ENCODE measurements at regions not wholly inside any gene's neighbourhood (a gene's known extent, or its start where the extent isn't known, plus 50 kb on each side); places are given as distances from the start of the nearest gene placed in this dataset.

DNA sequence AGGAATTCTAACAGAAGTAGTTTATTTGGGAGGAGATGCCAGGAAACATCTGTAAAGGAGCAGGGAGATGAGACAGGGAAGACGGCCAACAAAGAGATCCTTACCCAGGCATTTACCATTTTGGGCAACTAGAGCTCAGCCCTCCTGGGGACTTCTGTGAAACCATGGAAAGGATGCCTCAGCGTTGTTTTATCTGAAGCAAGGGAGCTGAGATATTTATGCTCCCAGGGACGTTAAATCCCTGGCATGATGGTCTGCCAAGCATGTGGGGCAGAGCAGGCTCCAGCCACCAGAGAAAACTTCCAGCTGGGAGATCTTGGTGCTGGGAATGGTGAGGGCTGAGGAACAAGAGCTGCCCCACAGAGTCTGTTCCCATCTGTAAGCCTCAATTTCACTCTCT, 114.8 kb upstream of the FOXF1 start:
- TF ChIP-seq CTCF (IDR thresholded peaks at IDR 0.05; ENCODE audit: insufficient read depth, low read depth, low read length) (no peak), EZH2 (IDR thresholded peaks at IDR 0.05; ENCODE audit: insufficient read depth, low read length) (no peak)

Measured in astrocyte (in vitro differentiated cells and primary cell).